ENCODE measurements at regions not wholly inside any gene's neighbourhood (a gene's known extent, or its start where the extent isn't known, plus 50 kb on each side); places are given as distances from the start of the nearest gene placed in this dataset.

DNA sequence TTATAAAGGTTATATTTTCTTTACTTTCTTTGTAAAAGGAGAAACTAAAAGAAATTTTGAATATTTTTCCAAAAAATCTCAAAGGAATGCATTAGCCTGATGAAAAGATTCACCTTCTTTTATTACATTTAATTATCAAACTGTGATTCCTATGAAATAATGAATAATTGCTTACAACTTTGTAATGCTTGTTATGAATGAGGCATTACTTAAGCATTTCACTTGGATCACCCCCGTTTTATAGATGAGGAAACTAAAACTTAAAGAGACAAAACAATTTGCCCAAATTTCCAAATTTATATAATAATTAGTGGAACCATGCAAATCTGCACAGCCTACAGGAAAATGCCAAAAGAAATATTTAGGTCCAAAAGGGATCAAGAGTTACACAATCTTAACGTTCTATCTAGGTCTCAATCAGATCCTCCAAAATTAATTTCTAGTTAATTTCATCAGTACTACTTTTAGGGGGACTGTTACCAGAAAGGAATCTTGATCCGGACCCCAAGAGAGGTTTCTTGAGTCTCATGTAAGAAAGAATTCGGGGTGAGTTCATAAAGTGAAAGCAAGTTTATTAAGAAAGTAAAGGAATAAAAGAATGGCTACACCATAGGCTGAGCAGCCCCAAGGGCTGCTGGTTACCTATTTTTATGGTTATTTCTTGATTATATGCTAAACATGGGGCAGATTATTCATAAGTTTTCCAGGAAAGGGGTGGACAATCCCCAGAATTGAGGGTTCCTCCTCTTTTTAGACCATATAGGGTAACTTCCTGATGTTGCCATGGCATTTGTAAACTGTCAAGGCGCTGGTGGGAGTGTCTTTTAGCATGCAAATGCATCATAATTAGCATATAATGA lies 288.0 kb downstream of the ADGB start:
- DNase-seq (ENCODE audit: low spot score) = no peak

- DNase-seq (ENCODE audit: low spot score) = no peak
Measured at GRCh38 chr6:146887447-146888077, 288.8 kb downstream of the ADGB start.

DNA sequence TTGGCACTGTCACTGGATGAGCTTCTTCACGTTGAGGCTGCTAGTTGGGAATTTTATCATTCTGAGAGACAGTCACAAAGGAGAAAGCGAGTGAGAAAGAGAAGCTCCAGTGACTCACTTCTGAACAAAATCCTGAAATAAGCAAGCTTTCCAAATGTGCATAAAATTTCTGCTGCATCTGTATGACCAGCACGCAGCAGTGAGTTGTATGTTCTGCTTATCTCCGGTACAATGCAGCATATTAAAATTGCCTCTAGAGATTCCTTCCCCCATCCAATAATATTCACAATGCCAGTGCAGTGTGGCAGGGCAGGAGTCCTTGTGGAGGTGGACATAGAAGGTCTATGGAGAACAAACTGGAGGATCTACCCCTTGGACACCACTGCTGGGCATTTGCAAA lies 290.5 kb downstream of the ADGB start:
- DNase-seq (ENCODE audit: low spot score) = no peak

DNA sequence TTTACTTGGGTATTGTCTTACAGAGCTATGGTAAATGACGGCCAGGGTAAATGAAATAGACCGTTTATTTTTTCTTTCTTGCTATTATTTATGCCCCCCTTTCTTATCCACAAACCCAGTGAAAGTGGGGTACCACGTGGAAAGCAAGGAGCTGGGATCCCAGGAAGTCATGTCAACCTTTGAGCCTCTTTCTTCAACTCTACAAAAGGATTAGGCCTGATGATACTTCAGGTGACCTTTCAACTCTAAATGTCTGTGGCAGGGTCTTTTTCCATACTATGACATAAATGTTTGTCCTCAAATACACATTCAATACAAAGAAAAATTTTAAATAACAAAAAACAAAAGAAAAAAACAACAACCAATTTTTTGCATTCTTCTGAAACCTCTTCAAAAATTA lies 291.4 kb downstream of the ADGB start:
- no peak for DNase-seq (ENCODE audit: low spot score)

GRCh38 chr6:146890644-146891434 lies 292.1 kb downstream of the ADGB start:
- no peak for DNase-seq (ENCODE audit: low spot score)

DNA sequence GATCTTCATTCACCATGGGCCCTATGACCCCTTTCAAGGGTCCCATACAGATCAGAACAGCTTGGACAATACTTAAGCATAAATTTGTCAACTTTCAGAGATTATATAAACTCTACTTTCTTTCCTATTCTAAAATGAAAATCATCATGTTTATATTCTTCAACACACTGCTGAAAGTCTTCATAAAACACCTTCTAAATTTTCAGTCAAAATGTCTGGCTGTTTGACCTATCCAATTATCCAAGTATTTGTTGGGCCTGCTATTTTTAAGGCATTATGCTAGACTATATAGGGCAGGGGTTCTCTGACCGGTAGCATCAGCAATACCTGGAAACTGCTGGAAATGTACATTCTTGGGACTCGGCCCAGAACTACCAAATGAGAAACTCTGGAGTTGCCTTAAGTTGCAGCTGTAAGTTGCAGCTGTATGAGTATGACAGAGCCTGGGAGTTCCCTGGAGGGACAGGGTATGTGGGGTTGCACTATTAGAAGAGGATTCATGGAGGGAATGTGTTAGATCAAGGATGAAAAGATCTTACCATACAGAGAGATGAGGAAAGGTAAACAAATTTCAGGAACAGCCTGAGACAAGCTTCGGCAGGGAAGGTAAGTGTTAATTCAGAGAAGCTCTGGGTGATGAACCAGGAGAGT lies 293.0 kb downstream of the ADGB start:
- DNase-seq (ENCODE audit: low spot score) = no peak

DNA sequence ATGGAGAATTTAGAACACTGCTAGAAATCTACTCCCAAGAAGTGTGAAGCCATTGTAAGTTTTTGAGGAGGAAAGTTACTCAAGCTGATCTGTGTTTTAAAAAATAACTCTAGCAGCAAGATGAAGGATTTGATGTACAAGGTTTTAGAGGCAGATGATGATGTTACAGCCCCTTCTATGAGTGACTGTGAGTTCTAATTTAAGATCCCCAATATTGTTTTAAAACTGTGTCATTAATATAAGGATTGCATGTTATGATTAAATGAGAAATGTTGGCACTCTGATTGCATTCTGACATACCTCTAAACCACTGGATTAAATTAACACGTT lies 293.5 kb downstream of the ADGB start:
- DNase-seq (ENCODE audit: low spot score) = no peak

DNA sequence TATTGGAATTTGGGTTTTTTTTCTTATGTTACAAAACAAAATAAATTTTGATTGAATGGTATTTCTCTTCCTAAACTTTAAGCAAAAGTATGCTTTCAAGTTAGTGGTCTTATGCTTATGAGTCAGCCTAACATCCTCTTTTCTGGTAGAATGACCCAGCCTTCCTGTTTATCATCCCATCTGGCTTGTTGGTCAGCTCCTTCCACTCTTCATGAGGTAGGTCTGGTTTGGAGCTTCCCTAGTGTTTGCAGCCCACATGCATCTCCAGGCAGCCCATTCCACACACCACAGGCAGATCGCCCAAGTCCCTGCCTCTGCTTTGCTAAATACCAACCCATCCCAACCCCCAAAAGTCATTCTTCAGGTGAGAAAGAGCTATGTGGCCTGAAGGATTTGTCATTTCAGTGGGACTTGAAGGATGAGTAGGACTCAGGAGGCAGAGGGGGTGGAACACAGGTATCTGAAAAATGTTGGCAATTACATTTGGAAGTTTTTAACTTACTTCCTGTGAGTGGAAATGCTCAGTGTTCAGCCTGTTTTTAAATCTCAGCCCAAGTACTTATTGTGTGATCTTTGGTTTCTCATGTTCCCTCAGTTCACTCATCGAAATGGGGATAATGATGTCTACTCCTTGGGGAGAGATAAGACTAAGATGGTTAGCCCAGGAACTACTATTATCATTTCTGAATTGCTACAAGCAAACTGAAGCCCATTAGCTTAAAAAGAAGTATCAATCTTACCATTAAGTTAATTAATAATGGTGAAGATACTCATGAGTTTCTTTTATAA lies 294.0 kb downstream of the ADGB start:
- DNase-seq (ENCODE audit: low spot score) = no peak

GRCh38 chr6:146893690-146894089 lies 294.9 kb downstream of the ADGB start:
- DNase-seq (ENCODE audit: low spot score) = no peak

DNA sequence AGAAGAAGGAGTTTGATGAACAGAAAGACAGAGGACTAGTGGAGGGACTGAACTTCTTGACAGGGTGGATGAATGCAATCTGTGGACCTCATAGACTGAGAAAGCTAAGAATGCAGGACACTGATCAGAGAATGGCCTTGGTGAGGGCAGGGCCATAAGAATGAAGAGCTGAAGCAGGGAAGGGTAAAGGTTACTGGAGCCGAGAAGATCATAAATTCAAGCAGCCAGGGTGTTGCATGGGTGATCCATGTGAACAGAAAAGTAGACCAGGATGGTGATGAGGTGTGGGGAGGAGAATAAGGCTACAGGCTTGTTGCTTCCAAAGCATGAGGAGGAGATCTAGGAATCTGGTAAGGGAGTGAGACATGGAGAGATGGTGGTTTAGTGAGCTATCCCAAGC lies 295.9 kb downstream of the ADGB start:
- DNase-seq (ENCODE audit: low spot score) = no peak

DNA sequence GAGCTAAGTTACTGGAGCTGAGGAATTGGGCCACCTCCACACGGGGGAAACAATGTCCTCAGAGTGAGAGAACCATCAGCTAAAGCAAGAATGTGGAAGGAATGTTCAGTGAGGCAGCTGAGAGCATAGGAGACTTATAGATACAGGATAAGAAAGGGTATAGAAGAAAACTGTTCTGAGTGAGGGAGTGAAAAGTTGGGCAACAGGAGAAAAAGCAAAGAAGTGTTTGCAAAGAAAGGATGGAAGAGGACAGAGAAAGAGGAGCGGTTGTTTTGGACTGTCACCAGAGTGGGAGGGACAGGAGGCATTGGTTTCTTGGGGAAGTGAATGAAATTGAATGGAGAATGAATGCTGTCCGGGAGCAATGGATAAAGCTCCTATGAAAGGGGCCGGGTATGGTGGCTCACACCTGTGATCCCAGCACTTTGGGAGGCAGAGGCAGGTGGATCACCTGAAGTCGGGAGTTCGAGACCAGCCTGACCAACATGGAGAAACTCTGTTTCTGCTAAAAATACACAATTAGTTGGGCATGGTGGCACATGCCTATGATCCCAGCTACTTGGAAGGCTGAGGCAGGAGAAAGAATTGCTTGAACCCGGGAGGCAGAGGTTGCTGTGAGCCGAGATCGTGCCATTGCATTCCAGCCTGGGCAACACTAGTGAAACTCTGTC lies 296.5 kb downstream of the ADGB start:
- no peak for DNase-seq (ENCODE audit: low spot score)

- DNase-seq (ENCODE audit: low spot score) = no peak
Measured at GRCh38 chr6:146895772-146896061, 296.9 kb downstream of the ADGB start.

DNA sequence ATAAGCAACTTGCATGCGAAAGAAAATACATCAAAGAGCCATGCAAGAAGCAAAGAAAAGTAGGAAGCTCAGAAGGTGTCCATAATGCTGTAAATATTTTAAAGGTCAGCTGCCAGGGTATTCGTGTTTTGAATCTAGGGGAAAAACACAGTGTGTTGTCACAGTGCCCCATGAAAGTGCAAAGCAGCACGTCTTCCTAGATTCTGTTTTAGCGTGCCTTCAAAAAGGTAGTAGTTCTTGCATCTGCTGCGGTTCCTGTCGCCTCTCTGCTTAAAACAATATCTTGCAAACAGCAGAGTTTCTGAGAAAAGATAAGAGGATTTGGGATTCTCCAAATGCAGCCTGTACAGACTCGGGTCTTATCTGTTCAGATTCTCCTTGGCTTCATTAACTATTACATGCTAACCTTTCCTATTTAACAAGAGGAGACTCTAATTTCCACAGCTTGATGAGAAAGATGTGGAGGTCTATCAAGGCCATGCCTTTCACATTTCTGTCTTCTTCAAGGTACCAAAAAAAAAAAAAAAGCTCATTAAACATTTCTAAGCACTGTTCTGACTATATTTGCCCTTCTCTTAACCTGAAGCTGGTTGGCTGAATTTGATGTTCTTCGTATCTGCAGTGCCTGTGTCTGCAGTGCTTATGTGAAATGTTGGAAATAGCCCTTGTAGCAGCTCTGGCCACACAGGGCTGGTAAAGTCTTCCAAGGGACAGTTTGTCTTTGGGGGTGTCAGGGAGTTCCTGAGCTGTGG lies 297.5 kb downstream of the ADGB start:
- no peak for DNase-seq (ENCODE audit: low spot score)

DNA sequence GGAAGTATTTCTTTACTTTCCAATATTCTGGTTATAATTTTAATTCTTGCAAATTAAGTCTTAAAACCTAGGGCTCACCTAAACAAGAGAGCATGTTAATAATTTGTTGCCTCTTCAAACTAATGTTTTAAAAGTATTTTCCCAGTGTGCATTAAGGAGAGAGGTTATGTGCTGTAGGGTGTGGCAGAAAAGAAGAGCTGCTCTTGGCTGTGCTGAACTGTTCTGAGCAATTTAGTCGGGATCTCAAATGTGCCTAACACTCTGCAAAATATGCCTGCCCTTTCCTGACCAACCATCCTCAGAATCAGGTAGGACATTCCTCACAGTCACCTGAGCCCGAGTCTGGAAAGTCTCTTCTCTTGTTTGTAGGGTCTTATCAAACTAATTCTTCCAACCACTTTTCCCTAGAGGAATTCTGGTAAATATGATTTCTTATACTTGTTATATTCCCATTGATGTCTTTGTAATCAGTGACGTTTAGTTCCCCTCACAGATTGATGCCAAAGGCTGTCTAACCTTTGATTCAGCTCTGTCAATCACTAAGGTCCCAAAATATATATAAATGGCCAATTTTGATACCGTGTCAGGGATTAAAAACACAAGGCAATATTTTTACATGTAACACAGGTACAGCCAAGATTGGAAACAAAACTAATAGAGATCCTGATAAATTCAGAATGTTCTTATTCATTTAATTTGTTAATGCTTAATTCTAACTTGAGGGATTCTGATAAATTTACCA lies 298.4 kb downstream of the ADGB start:
- DNase-seq (ENCODE audit: low spot score) = no peak

DNA sequence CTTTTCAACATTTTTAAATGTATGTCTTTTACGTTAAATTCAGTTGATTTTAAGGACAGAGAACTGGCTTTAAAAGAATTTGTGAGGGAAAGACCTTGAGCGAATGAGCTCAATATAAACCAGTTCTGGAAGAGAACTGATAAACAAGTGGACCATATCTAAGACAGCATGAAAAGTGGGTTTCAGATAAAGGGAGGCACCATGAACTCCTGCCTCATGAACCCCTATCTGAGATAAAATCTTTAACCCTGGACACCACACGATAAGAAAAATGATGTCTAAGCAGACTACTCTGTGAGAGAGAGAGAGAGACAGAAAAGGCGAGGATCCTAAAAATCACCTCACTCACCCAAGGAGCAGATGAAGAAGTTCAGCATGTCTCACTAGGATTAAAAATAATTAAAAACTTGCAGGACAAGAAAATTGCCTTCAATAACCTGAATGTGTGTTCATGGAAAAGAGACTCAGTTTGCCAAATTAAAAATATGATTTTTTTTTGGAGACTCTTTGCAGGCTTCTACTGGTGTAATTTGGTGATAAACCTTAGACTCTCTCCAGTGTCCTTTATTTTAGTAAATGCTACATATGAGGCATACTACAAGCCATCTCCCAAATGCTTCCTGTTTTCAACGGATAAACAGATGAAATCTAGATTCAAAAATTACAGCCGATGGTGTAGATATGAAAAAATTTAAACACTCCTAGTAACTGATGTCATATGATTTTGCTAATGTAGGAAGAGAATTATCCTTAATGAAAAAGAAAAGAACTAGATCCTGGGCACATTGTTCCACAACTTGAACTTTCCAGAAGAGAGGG lies 299.5 kb downstream of the ADGB start:
- DNase-seq (ENCODE audit: low spot score) = no peak

- no peak for DNase-seq (ENCODE audit: low spot score)
Measured at GRCh38 chr6:146898888-146899227, 300.1 kb downstream of the ADGB start.

DNA sequence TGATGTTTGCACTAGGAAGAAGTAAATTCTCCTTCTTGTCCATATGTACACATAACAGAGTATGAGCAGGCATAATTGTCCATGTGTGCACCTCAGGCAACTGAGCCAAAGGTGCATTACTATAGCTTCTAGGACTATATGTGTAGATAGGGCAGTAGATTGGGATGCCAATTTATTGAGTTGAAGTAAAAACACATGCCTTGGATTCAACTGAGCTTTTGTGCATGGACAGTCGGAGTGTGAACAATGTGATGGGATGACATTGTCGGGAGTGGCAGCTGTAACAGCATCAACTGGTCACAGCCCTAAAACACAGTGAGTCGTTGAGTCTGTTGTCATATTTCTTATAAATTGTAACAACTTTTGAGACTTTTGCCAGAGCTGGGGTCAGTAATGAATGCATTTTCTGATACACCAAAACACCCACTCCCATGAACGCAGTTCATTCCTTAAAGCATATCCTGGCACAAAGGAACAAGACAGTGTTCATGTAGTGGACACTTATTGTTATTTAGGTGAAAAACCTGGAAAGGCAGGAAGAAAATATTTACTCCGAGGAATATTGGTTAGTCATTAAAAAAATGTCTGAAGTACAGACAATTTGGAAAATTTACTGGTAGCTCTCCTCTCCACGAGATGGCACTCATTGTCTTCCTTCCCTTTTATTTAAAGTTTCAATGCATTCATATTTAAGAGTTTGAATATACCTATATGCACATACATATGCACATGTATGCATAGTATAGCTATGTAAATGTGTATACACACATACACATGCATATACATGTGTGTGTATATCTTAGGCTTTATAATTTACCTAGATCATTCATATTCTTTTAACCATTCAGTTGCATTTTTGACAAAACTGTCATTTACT lies 302.0 kb upstream of the STXBP5 start:
- no peak for DNase-seq (ENCODE audit: low spot score)

- no peak for DNase-seq (ENCODE audit: low spot score)
Measured at GRCh38 chr6:146902846-146903245, 301.4 kb upstream of the STXBP5 start.

Data from globus pallidus (tissue), 1 donor.